Type B pancreatic cell (in vitro differentiated cells): ENCODE measurements at regions not wholly inside any gene's neighbourhood (a gene's known extent, or its start where the extent isn't known, plus 50 kb on each side); places are given as distances from the start of the nearest gene placed in this dataset.

Source experiments
- DNase-seq: peaks from one replicate; pipeline ENCODE4 v3.0.0; 2021; ENCODE audit warnings: mixed read lengths; ENCODE audit not compliant: unreplicated experiment; ENCODE audit errors: extremely low spot score
- H3K27ac Mint-ChIP-seq: 2 replicates; pipeline ENCODE4 v1.8.0; 2021; ENCODE audit warnings: mild to moderate bottlenecking, mixed read lengths
- H3K27me3 Mint-ChIP-seq: 2 replicates; pipeline ENCODE4 v1.8.0; 2021; ENCODE audit warnings: mixed read lengths
- H3K36me3 Mint-ChIP-seq: 2 replicates; pipeline ENCODE4 v1.8.0; 2021; ENCODE audit warnings: mixed read lengths
- H3K4me1 Mint-ChIP-seq: one replicate; pipeline ENCODE4 v1.8.0; 2021; ENCODE audit warnings: mixed read lengths; ENCODE audit not compliant: unreplicated experiment
- H3K4me3 Mint-ChIP-seq: 2 replicates; pipeline ENCODE4 v1.8.0; 2021; ENCODE audit warnings: mild to moderate bottlenecking, mixed read lengths
- H3K9me3 Mint-ChIP-seq: 2 replicates; pipeline ENCODE4 v1.8.0; 2021; ENCODE audit warnings: mixed read lengths
- CTCF ChIP-seq: fragments of 200-600 bp; sonication (generic); conservative IDR thresholded peaks from 2 replicates; pipeline ENCODE4 v1.5.0; 2021; ENCODE audit warnings: antibody characterized with exemption, mild to moderate bottlenecking

GRCh38 chr4:130197946-130198345 is 1102.0 kb downstream of the C4orf33 start:
- Mint-ChIP-seq H3K27ac (no peak overlapping the region), H3K4me1 (no peaks in the 10 kb centered on the region), H3K27me3 (no peaks in the 10 kb centered on the region), H3K9me3 (no peaks in the 10 kb centered on the region), H3K36me3 (no peaks in the 10 kb centered on the region), H3K4me3 (no peak overlapping the region)
- no peak for DNase-seq
- no peak for TF ChIP-seq CTCF

GRCh38 chr4:130203571-130203970 is 1107.6 kb downstream of the C4orf33 start:
- TF ChIP-seq CTCF: no peak

GRCh38 chr4:130210864-130211263 is 1114.9 kb downstream of the C4orf33 start:
- no peak for DNase-seq
- Mint-ChIP-seq H3K9me3 (no peaks in the 10 kb centered on the region), H3K27ac (no peak overlapping the region), H3K36me3 (no peaks in the 10 kb centered on the region), H3K4me1 (no peaks in the 10 kb centered on the region), H3K27me3 (no peaks in the 10 kb centered on the region), H3K4me3 (no peak overlapping the region)
- no peak for TF ChIP-seq CTCF

More at GRCh38 chr4:130203571-130203970, 1107.6 kb downstream of the C4orf33 start:
- Mint-ChIP-seq H3K4me1 (no peaks in the 10 kb centered on the region), H3K27ac (no peak overlapping the region), H3K27me3 (no peaks in the 10 kb centered on the region), H3K4me3 (no peak overlapping the region), H3K36me3 (no peaks in the 10 kb centered on the region), H3K9me3 (no peaks in the 10 kb centered on the region)
- DNase-seq: no peak

GRCh38 chr4:130214268-130214667 is 1118.3 kb downstream of the C4orf33 start:
- TF ChIP-seq CTCF: no peak

GRCh38 chr4:130233377-130234047 is 1137.6 kb downstream of the C4orf33 start:
- H3K27me3 Mint-ChIP-seq: no peaks in the 10 kb centered on the region
- DNase-seq: no peak
- no peak overlapping the region for H3K4me3 Mint-ChIP-seq
- no peaks in the 10 kb centered on the region for H3K9me3 Mint-ChIP-seq
- no peaks in the 10 kb centered on the region for H3K36me3 Mint-ChIP-seq
- no peaks in the 10 kb centered on the region for H3K4me1 Mint-ChIP-seq
- TF ChIP-seq CTCF: no peak
- H3K27ac Mint-ChIP-seq: no peak overlapping the region

More at GRCh38 chr4:130214268-130214667, 1118.3 kb downstream of the C4orf33 start:
- DNase-seq: no peak
- H3K36me3 Mint-ChIP-seq: no peaks in the 10 kb centered on the region
- H3K4me3 Mint-ChIP-seq: no peak overlapping the region
- no peaks in the 10 kb centered on the region for H3K27me3 Mint-ChIP-seq
- no peak overlapping the region for H3K27ac Mint-ChIP-seq
- H3K4me1 Mint-ChIP-seq: no peaks in the 10 kb centered on the region
- no peaks in the 10 kb centered on the region for H3K9me3 Mint-ChIP-seq
